ENCODE measurements at regions not wholly inside any gene's neighbourhood (a gene's known extent, or its start where the extent isn't known, plus 50 kb on each side); places are given as distances from the start of the nearest gene placed in this dataset.

- no peak overlapping the region for H3K4me3 ChIP-seq (ENCODE audit: low read length)
- no peak overlapping the region for H3K27ac ChIP-seq (ENCODE audit: low read length)
- H4K20me1 ChIP-seq (ENCODE audit: insufficient read depth, low read length): no peaks in the 10 kb centered on the region
- peaks cover 7% of the 10 kb centered on the region; the same call in 1 of the 2 replicates for H3K27me3 ChIP-seq (ENCODE audit: low read depth, low read length)
- H2AFZ ChIP-seq (ENCODE audit: low read depth, low read length): no peak overlapping the region
- H3K4me1 ChIP-seq (ENCODE audit: low read length): peaks cover 5% of the 10 kb centered on the region; the same call in 1 of the 2 replicates
- H3K36me3 ChIP-seq (replicated peaks; ENCODE audit: low read depth, low read length): no peaks in the 10 kb centered on the region
- no peaks in the 10 kb centered on the region for H3K9me3 ChIP-seq (ENCODE audit: insufficient read depth, low read length)
- TF ChIP-seq CTCF (IDR thresholded peaks at IDR 0.05; ENCODE audit: low read depth, low read length): no peak
- TF ChIP-seq EZH2phosphoT487 (IDR thresholded peaks at IDR 0.05; ENCODE audit: low read depth): no peak
- H3K9ac ChIP-seq (ENCODE audit: low read length): no peak overlapping the region
- H3K79me2 ChIP-seq (ENCODE audit: low read length): no peaks in the 10 kb centered on the region
- no peak overlapping the region for H3K4me2 ChIP-seq (ENCODE audit: low read length)
Measured at GRCh38 chr11:114784891-114785290, 106.6 kb downstream of the NXPE2 start.

GRCh38 chr11:114785820-114786219 is 107.5 kb downstream of the NXPE2 start:
- Histone ChIP-seq H3K79me2 (ENCODE audit: low read length) (no peaks in the 10 kb centered on the region), H3K4me1 (ENCODE audit: low read length) (peaks cover 5% of the 10 kb centered on the region; the same call in 1 of the 2 replicates), H3K9ac (ENCODE audit: low read length) (no peak overlapping the region), H2AFZ (ENCODE audit: low read depth, low read length) (no peak overlapping the region), H3K4me2 (ENCODE audit: low read length) (no peak overlapping the region), H3K4me3 (ENCODE audit: low read length) (no peak overlapping the region), H3K27ac (ENCODE audit: low read length) (no peak overlapping the region), H3K27me3 (ENCODE audit: low read depth, low read length) (peaks cover 7% of the 10 kb centered on the region; the same call in 1 of the 2 replicates), H3K9me3 (ENCODE audit: insufficient read depth, low read length) (no peaks in the 10 kb centered on the region), H3K36me3 (replicated peaks; ENCODE audit: low read depth, low read length) (no peaks in the 10 kb centered on the region), H4K20me1 (ENCODE audit: insufficient read depth, low read length) (no peaks in the 10 kb centered on the region)
- TF ChIP-seq EZH2phosphoT487 (IDR thresholded peaks at IDR 0.05; ENCODE audit: low read depth) (no peak), CTCF (IDR thresholded peaks at IDR 0.05; ENCODE audit: low read depth, low read length) (no peak)

- Histone ChIP-seq H3K4me1 (ENCODE audit: low read length) (peaks cover 5% of the 10 kb centered on the region; the same call in 1 of the 2 replicates), H3K79me2 (ENCODE audit: low read length) (no peaks in the 10 kb centered on the region), H3K27ac (ENCODE audit: low read length) (no peak overlapping the region), H2AFZ (ENCODE audit: low read depth, low read length) (no peak overlapping the region), H3K4me3 (ENCODE audit: low read length) (no peak overlapping the region), H3K27me3 (ENCODE audit: low read depth, low read length) (peaks cover 12% of the 10 kb centered on the region; the same call in 1 of the 2 replicates), H3K36me3 (replicated peaks; ENCODE audit: low read depth, low read length) (no peaks in the 10 kb centered on the region), H3K4me2 (ENCODE audit: low read length) (no peak overlapping the region), H4K20me1 (ENCODE audit: insufficient read depth, low read length) (no peaks in the 10 kb centered on the region), H3K9me3 (ENCODE audit: insufficient read depth, low read length) (no peaks in the 10 kb centered on the region), H3K9ac (ENCODE audit: low read length) (no peak overlapping the region)
- TF ChIP-seq CTCF (IDR thresholded peaks at IDR 0.05; ENCODE audit: low read depth, low read length) (no peak), EZH2phosphoT487 (IDR thresholded peaks at IDR 0.05; ENCODE audit: low read depth) (no peak)
Measured at GRCh38 chr11:114787126-114787525, 108.8 kb downstream of the NXPE2 start.

GRCh38 chr11:114790910-114791309 is 112.6 kb downstream of the NXPE2 start:
- H3K4me1 ChIP-seq (ENCODE audit: low read length): no peaks in the 10 kb centered on the region
- no peaks in the 10 kb centered on the region for H3K9me3 ChIP-seq (ENCODE audit: insufficient read depth, low read length)
- no peak overlapping the region for H2AFZ ChIP-seq (ENCODE audit: low read depth, low read length)
- H3K27me3 ChIP-seq (ENCODE audit: low read depth, low read length): peaks cover 40% of the 10 kb centered on the region; the same call in 1 of the 2 replicates
- no peak overlapping the region for H3K27ac ChIP-seq (ENCODE audit: low read length)
- no peaks in the 10 kb centered on the region for H3K36me3 ChIP-seq (replicated peaks; ENCODE audit: low read depth, low read length)
- H3K4me2 ChIP-seq (ENCODE audit: low read length): no peak overlapping the region
- H3K9ac ChIP-seq (ENCODE audit: low read length): no peak overlapping the region
- no peaks in the 10 kb centered on the region for H3K79me2 ChIP-seq (ENCODE audit: low read length)
- TF ChIP-seq CTCF (IDR thresholded peaks at IDR 0.05; ENCODE audit: low read depth, low read length) (no peak), EZH2phosphoT487 (IDR thresholded peaks at IDR 0.05; ENCODE audit: low read depth) (no peak)
- H4K20me1 ChIP-seq (ENCODE audit: insufficient read depth, low read length): no peaks in the 10 kb centered on the region
- H3K4me3 ChIP-seq (ENCODE audit: low read length): no peak overlapping the region
